GM10266 (cell line): ENCODE measurements at regions not wholly inside any gene's neighbourhood (a gene's known extent, or its start where the extent isn't known, plus 50 kb on each side); places are given as distances from the start of the nearest gene placed in this dataset.
A peak's percentile ranks its signal among the peaks of the same experiment; 100 is the strongest.
"Not testable (repeated sequence)": the region's sequence is repeated elsewhere in the genome, so short reads cannot be mapped to it uniquely, and the experiment has no call there.

ENCODE experiments used
- DNase-seq: peaks from one replicate; pipeline ENCODE4 v3.0.0; 2012; ENCODE audit errors: extremely low spot score
- TF ChIP-seq, protein P1 (sequence below): IDR thresholded peaks from 2 replicates; pipeline ENCODE4 v1.5.1; 2012; ENCODE audit warnings: mild to moderate bottlenecking, low read depth; ENCODE audit not compliant: control insufficient read depth, insufficient read depth; ENCODE audit errors: missing control alignments

DNA sequence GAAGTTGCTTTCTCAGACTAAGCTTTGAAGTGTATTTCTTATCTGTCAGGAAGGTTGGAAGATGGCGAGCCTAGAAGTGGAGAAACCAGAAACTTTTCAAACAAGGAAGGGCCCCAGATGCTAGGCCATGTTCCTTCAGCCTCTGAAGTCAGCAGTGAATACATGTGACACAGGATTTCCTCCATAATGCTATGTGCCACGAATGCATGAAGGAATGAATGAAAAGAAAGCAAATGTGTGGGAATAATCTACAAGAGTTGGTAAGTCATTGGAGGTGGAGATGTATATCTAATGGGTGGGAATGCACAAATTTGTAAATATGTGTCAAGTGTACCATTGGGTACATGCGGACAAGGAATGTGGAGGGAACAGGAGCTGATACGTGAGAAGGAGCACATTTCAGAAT lies 123.2 kb upstream of the PRSS16 start:
- DNase-seq = no peak
- TF ChIP-seq, protein P1, sequence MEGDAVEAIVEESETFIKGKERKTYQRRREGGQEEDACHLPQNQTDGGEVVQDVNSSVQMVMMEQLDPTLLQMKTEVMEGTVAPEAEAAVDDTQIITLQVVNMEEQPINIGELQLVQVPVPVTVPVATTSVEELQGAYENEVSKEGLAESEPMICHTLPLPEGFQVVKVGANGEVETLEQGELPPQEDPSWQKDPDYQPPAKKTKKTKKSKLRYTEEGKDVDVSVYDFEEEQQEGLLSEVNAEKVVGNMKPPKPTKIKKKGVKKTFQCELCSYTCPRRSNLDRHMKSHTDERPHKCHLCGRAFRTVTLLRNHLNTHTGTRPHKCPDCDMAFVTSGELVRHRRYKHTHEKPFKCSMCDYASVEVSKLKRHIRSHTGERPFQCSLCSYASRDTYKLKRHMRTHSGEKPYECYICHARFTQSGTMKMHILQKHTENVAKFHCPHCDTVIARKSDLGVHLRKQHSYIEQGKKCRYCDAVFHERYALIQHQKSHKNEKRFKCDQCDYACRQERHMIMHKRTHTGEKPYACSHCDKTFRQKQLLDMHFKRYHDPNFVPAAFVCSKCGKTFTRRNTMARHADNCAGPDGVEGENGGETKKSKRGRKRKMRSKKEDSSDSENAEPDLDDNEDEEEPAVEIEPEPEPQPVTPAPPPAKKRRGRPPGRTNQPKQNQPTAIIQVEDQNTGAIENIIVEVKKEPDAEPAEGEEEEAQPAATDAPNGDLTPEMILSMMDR = no peak

DNA sequence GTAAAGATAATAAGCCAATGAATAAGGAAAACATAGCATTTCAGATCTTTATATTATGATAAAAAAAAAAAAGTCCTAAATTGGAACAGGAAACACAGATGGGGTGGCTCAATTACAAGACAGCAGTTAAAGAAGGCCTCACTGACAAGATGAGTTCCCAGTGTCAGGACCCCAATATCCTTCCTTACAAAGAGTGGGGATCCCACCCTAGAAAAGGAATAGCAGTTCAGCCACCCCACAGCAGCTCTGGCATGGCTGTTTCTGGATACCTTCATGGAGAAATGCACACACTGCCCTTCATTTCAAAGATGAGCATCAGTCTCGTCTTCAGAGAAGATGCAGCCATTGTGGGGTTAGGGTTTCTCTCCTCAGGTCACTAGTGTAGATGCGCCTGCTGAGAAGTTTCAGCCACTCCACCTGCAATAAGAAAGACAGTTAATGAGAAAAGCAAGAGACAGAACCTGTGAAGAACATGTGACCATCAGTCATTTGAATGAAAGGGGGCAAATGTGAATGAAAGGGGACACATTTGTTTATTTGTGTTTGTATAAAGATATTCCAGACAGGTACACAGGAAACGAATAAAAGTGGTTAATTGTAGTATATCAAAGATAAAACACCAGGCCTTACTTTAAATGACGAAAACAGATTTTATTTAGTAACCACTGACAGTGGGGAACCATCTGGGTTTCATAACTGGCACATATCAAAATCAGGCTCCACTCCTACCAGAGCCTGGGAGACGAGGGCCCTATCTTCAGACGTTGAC lies 121.3 kb upstream of the PRSS16 start:
- TF ChIP-seq, protein P1 = no peak
- no peak for DNase-seq

DNA sequence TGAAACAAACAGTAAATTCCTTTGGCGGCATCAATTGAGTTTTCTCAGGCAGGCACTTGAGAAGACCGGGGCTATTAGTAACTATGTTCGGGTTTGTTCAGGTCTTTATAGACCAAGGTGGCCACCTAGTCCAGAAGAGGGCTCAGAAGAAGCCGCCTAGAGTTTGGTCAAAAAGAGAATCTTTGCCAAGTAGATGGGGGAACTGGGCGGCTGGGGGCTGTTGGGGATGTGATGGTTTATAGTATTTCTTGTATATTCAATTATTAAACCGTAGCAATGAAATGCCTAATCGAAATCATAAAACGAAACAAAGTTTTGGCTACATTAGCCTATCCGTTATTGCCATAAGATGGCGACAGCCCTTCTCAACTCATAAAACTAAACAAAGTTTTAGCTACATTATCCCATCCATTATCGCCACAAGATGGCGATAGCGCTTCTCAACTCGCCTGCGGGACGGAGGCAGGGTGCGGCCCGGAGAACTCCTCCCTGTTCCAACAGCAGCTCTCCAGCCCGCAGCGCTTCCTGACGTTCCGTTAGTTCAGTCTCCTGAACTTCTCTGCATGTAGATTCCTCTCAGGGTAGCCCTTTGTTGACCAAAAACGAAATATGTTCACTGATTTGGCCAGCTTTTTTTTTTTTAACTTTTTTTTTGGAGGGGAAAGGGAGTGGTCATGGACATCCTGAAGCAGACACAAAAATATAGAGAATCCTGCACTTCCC lies 120.5 kb upstream of the PRSS16 start:
- TF ChIP-seq, protein P1 = peak; percentile 86
- DNase-seq = peak; percentile 65

DNA sequence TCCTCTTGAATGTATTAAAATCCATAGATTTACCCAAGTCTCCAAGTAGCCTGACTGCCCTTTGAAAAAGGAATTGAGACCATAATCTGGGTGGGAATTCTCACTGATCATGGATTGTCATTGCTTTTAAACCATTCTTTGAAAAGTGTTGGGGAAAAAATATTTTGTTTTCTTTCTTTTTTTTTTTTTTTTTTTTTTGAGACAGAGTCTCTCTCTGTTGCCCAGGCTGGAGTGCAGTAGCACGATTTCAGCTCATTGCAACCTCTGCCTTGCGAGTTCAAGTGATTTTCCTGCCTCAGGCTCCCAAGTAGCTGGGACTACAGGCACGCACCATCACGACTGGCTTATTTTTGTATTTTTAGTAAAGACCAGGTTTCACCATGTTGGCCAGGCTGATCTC lies 119.6 kb upstream of the PRSS16 start:
- not testable (repeated sequence) for DNase-seq

DNA sequence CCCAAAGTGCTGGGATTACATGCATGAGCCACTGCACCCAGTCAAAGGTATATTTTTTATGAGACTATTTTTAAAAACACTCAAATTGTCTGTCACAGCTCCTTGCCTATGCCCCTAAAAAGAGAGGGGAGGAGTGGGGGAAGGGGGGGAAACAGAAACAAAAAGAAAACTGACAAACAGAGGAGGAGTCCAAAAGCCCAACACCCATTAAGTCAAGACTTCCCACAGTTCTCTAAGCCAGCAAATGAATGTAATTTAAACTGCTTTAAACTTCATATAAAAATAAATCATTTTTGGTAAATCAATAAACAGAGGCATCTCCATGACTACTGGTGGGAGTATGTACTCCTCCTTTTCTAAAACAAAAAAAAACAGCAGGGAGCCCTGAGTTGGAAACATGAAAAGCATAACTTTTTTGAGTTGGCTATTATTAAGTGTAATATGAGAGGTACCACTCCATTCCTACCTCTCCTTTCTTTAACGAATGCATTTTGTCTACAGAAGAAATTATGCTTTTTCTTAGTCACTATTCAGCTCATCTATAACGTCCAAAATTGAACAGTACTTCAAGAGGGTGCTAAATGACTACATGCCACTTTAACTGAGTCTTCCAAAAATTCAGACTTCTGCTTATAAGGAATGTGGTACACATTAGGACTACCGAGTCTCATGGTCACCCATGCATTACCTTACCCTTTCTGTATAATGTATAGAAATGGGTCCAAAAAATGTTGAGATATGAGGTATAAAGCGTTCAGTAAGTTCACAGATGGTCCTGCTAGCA lies 119.0 kb upstream of the PRSS16 start:
- TF ChIP-seq, protein P1 = no peak
- DNase-seq = no peak

DNA sequence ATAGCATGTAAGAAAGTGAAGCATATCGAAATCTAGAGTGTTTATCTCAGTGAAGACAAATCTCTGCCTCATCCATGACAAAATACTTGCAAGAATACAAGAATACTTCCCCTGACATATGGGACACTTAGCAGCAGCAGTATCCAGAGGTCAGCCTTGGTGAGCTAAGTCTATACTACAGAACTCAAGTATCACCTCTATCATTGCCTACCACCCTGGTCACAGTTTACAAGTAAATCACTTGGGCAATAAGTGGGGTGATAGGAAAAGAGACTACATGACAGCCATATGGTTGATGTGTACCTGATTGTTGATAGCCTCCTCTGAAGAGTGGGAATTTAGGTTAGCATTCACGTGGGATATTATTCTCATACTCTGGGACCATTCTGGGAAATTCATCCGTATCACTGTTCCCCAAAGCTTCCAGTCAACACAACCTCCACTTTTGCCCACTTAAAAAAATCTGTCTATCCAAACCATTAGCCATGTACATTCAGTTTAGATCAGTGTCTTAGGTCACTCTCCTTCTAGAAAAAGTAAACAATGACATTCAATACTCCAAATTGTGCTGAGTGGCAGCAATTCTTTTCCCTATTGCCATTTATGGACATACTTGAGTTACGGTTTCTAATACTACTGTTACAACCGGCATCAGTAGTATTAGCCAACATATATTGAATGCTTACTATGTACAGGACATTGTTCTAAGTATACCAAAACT lies 118.2 kb upstream of the PRSS16 start:
- TF ChIP-seq, protein P1 = no peak
- DNase-seq = no peak

DNA sequence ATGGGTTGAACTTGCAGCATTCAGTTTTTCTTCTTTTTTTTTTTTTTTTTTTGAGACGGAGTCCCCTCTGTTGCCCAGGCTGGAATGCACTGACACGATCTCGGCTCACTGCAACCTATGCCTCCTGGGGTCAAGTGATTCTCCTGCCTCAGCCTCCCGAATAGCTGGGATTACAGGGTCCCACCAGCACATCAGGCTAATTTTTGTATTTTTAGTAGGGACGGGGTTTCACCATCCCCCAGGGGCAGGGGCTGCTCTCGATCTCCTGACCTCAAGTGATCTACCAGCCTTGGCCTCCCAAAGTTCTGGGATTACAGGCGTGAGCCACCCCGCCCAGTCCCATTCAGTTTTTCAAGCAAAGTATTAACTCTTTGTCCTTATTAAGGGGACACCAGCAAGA lies 117.6 kb upstream of the PRSS16 start:
- DNase-seq = no peak
- TF ChIP-seq, protein P1 = no peak
